GM06990 (cell line): ENCODE measurements at regions not wholly inside any gene's neighbourhood (a gene's known extent, or its start where the extent isn't known, plus 50 kb on each side); places are given as distances from the start of the nearest gene placed in this dataset.
A peak's percentile ranks its signal among the peaks of the same experiment; 100 is the strongest.

Experiments used
- DNase-seq: peaks from one replicate; pipeline ENCODE4 v3.0.0-alpha.2; 2011; ENCODE audit not compliant: insufficient read length; ENCODE audit errors: extremely low read depth
- H3K27me3 ChIP-seq: replicated peaks from 2 replicates; pipeline ENCODE4 v1.6.0; 2011; ENCODE audit warnings: low read length; ENCODE audit not compliant: control insufficient read depth, insufficient read depth
- H3K36me3 ChIP-seq: 2 replicates; pipeline ENCODE4 v1.5.1; 2011; ENCODE audit warnings: low read length; ENCODE audit not compliant: control insufficient read depth, insufficient read depth
- H3K4me3 ChIP-seq: replicated peaks from 2 replicates; pipeline ENCODE4 v1.5.1; 2011; ENCODE audit warnings: low read depth, mild to moderate bottlenecking, control low read depth, low read length
- CTCF ChIP-seq: IDR thresholded peaks from 2 replicates; pipeline ENCODE4 v1.5.1; 2011; ENCODE audit warnings: low read length, control low read depth, mild to moderate bottlenecking, inconsistent platforms; ENCODE audit not compliant: insufficient read depth, poor library complexity, severe bottlenecking

DNA sequence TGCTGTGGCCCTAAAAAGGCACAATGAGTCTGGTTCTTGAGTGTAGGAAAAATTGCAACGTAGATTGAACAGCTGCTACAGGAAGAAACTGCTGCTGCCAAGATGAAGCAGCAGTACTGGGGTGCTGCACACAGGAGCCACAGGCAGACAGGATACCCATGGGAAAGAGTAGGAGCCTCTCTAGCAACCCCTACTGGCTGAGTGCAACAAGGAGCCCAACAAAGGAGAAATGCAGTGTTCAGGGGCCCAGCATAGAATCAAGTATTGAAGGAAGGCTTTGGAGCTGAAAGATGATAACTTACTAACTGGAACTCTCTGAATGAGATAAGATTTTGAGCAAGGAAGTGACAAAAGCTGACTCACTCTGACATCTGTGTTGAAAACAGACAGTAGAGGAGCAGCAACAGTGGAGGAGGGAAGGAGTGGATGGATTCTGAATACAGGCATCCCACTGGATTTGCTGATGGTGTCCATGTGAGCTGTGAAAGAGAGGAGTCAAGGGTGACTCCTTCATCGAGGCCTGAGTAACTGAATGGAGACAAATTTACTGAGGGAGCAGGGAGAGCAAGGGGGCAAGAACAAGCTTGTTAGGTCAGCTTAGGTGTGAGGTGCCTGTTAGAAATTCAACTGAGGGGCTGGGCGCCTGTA is 534.7 kb upstream of the JARID2 start:
- peak; percentile 84 for TF ChIP-seq CTCF
- Histone ChIP-seq H3K4me3 (no peak overlapping the region), H3K27me3 (no peaks in the 10 kb centered on the region), H3K36me3 (no peaks in the 10 kb centered on the region)
- DNase-seq, result no peak

GRCh38 chr6:14711704-14712379 is 534.0 kb upstream of the JARID2 start:
- DNase-seq, result no peak
- Histone ChIP-seq H3K27me3 (no peaks in the 10 kb centered on the region), H3K4me3 (no peak overlapping the region), H3K36me3 (no peaks in the 10 kb centered on the region)
- no peak for TF ChIP-seq CTCF

DNA sequence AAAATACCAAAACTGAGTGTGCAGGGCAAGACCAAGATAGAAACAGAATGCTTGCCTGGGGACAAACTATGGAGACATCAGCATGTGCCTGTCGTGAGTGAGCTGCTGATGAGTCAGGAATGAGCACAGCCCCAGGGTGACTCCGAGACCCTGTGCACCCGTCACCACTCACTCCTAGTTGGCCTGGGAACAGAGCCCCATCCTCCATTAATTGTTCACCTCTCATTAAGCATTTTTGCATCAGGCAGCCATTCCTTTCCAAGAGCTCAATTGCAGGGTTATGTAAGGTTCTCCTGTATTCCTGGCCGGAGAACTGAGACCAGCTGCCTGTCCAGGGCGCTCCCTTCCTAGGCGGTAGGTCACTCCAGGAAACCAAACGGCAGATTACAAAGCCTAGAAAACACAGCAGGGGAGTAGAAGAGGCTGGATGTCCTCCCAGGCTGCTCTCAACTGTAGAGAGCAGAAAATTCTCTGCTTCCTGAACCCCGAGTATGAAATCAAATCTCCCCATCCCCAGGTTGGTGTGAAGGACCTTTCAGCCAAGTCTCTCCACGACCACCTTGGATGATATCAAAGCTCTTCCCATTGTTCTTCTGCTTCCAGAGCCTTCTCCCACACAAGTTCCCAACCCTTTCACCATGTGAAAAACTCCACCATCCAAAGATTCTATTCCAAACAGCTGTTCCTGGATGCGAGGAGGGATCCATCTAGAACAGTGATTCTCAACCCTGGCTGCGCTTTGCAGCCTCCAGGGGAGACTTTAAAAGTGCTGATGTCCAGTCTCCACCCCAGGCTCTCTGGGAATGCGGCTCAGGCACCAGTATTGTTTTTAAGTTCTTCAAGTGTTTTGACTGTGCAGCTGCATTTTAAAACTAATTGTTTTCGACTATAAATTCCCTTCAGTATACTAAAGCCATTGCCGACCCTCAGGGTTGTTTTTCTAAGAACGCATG is 532.6 kb upstream of the JARID2 start:
- no peak for TF ChIP-seq CTCF
- Histone ChIP-seq H3K36me3 (no peaks in the 10 kb centered on the region), H3K4me3 (no peak overlapping the region), H3K27me3 (no peaks in the 10 kb centered on the region)
- DNase-seq, result no peak

GRCh38 chr6:14713966-14714631 is 531.8 kb upstream of the JARID2 start:
- no peak for TF ChIP-seq CTCF
- H3K27me3 ChIP-seq, result no peaks in the 10 kb centered on the region
- no peak overlapping the region for H3K4me3 ChIP-seq
- no peak for DNase-seq
- no peaks in the 10 kb centered on the region for H3K36me3 ChIP-seq

- Histone ChIP-seq H3K4me3 (no peak overlapping the region), H3K27me3 (no peaks in the 10 kb centered on the region), H3K36me3 (no peaks in the 10 kb centered on the region)
- TF ChIP-seq CTCF, result no peak
- no peak for DNase-seq
Observed at GRCh38 chr6:14715076-14715475, 530.8 kb upstream of the JARID2 start.
